ENCODE measurements at regions not wholly inside any gene's neighbourhood (a gene's known extent, or its start where the extent isn't known, plus 50 kb on each side); places are given as distances from the start of the nearest gene placed in this dataset.

DNA sequence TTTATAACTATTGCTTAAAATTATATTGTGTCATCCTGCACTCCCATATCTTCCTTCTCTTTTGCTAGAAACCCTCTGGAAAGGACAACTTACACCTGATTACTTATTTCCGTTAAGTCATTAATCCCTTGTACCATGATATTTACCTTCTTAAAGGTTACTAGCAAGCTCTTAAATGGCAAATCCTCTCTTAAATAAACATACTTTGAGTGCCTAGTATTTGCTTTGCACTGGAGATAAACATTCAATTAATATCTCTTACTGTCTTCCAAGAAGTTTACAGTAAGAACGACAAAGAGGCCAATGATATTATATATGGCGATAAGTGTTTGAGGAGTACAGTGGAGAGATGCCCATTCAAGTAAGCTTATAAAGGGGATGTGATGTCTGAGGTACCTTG, 278.3 kb downstream of the HGF start:
- H3K27me3 ChIP-seq (ENCODE audit: control insufficient read depth in 4 of 4, insufficient read depth in 4 of 4, low read length in 3 of 4), result no peaks in the 10 kb centered on the region
- H3K9ac ChIP-seq (ENCODE audit: low read depth in 1 of 2, low read length in 2 of 2), result no peak overlapping the region
- H3K4me1 ChIP-seq (ENCODE audit: control insufficient read depth in 4 of 4, insufficient read depth in 4 of 4, low read length in 3 of 4), result no peaks in the 10 kb centered on the region
- no peaks in the 10 kb centered on the region for H3K9me3 ChIP-seq (ENCODE audit: control insufficient read depth in 4 of 4, low read length in 3 of 4)
- H3K4me3 ChIP-seq (ENCODE audit: low read depth in 1 of 3, low read length in 3 of 3), result no peak overlapping the region
- no peak for TF ChIP-seq GABPA (IDR thresholded peaks at IDR 0.05 in 1 of 2, conservative IDR thresholded peaks at IDR 0.05 in 1 of 2)
- TF ChIP-seq, protein P1, sequence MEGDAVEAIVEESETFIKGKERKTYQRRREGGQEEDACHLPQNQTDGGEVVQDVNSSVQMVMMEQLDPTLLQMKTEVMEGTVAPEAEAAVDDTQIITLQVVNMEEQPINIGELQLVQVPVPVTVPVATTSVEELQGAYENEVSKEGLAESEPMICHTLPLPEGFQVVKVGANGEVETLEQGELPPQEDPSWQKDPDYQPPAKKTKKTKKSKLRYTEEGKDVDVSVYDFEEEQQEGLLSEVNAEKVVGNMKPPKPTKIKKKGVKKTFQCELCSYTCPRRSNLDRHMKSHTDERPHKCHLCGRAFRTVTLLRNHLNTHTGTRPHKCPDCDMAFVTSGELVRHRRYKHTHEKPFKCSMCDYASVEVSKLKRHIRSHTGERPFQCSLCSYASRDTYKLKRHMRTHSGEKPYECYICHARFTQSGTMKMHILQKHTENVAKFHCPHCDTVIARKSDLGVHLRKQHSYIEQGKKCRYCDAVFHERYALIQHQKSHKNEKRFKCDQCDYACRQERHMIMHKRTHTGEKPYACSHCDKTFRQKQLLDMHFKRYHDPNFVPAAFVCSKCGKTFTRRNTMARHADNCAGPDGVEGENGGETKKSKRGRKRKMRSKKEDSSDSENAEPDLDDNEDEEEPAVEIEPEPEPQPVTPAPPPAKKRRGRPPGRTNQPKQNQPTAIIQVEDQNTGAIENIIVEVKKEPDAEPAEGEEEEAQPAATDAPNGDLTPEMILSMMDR (IDR thresholded peaks at IDR 0.05; ENCODE audit: low read depth, low read length, missing input control), result no peak
- no peak for TF ChIP-seq FOXA1 (IDR thresholded peaks at IDR 0.05)
- no peak for TF ChIP-seq YY1 (IDR thresholded peaks at IDR 0.05)
- TF ChIP-seq, protein P2, sequence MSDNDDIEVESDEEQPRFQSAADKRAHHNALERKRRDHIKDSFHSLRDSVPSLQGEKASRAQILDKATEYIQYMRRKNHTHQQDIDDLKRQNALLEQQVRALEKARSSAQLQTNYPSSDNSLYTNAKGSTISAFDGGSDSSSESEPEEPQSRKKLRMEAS (IDR thresholded peaks at IDR 0.05), result no peak
- TF ChIP-seq RAD21 (IDR thresholded peaks at IDR 0.05), result no peak
- TF ChIP-seq, protein P3, sequence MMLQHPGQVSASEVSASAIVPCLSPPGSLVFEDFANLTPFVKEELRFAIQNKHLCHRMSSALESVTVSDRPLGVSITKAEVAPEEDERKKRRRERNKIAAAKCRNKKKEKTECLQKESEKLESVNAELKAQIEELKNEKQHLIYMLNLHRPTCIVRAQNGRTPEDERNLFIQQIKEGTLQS (IDR thresholded peaks at IDR 0.05), result no peak
- TF ChIP-seq NR2F2 (IDR thresholded peaks at IDR 0.05), result no peak
- no peak for TF ChIP-seq TAF1 (conservative IDR thresholded peaks at IDR 0.05)
- no peak for TF ChIP-seq RXRA (IDR thresholded peaks at IDR 0.05)
- TF ChIP-seq, protein P4, sequence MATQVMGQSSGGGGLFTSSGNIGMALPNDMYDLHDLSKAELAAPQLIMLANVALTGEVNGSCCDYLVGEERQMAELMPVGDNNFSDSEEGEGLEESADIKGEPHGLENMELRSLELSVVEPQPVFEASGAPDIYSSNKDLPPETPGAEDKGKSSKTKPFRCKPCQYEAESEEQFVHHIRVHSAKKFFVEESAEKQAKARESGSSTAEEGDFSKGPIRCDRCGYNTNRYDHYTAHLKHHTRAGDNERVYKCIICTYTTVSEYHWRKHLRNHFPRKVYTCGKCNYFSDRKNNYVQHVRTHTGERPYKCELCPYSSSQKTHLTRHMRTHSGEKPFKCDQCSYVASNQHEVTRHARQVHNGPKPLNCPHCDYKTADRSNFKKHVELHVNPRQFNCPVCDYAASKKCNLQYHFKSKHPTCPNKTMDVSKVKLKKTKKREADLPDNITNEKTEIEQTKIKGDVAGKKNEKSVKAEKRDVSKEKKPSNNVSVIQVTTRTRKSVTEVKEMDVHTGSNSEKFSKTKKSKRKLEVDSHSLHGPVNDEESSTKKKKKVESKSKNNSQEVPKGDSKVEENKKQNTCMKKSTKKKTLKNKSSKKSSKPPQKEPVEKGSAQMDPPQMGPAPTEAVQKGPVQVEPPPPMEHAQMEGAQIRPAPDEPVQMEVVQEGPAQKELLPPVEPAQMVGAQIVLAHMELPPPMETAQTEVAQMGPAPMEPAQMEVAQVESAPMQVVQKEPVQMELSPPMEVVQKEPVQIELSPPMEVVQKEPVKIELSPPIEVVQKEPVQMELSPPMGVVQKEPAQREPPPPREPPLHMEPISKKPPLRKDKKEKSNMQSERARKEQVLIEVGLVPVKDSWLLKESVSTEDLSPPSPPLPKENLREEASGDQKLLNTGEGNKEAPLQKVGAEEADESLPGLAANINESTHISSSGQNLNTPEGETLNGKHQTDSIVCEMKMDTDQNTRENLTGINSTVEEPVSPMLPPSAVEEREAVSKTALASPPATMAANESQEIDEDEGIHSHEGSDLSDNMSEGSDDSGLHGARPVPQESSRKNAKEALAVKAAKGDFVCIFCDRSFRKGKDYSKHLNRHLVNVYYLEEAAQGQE (IDR thresholded peaks at IDR 0.05), result no peak
- no peak for TF ChIP-seq SP1 (IDR thresholded peaks at IDR 0.05)
- no peak for DNase-seq (ENCODE audit: low spot score)
- no peak overlapping the region for H3K27ac ChIP-seq (ENCODE audit: low read depth in 1 of 2, low read length in 2 of 2)
- H3K36me3 ChIP-seq (ENCODE audit: control insufficient read depth in 4 of 4, insufficient read depth in 3 of 4, low read depth in 1 of 4, low read length in 3 of 4), result no peaks in the 10 kb centered on the region
- WGBS, result 76% methylated on average over 3 of the region's 3 CpGs

DNA sequence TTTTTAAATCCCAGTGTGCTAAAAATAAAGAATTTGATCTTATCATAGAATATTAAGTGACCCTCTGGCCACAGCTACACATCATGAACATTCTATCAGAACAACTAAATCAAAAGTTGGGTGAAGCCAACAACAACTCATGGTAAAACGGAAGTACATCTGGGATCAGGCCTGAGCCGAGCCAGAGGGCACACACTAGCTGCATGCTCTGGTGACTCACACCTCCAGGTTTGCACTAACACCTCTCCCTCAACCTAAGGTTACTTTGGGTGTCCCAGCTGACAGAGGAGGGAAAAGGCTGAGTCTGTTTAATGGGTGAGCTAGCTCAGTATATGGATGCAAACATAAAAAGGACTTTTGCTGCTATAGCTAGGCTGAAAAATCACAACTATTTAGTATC, 281.6 kb downstream of the HGF start:
- no peak for TF ChIP-seq YY1 (IDR thresholded peaks at IDR 0.05)
- TF ChIP-seq, protein P4 (IDR thresholded peaks at IDR 0.05), result no peak
- TF ChIP-seq SP1 (IDR thresholded peaks at IDR 0.05), result no peak
- TF ChIP-seq RAD21 (IDR thresholded peaks at IDR 0.05), result no peak
- no peak for TF ChIP-seq RXRA (IDR thresholded peaks at IDR 0.05)
- TF ChIP-seq JUND (IDR thresholded peaks at IDR 0.05), result no peak
- no peak for TF ChIP-seq HNF4A (conservative IDR thresholded peaks at IDR 0.05)
- no peak for TF ChIP-seq HNF4G (IDR thresholded peaks at IDR 0.05)
- no peak for TF ChIP-seq EGR1 (IDR thresholded peaks at IDR 0.05; ENCODE audit: low read depth in 2 of 2)
- TF ChIP-seq, protein P5, sequence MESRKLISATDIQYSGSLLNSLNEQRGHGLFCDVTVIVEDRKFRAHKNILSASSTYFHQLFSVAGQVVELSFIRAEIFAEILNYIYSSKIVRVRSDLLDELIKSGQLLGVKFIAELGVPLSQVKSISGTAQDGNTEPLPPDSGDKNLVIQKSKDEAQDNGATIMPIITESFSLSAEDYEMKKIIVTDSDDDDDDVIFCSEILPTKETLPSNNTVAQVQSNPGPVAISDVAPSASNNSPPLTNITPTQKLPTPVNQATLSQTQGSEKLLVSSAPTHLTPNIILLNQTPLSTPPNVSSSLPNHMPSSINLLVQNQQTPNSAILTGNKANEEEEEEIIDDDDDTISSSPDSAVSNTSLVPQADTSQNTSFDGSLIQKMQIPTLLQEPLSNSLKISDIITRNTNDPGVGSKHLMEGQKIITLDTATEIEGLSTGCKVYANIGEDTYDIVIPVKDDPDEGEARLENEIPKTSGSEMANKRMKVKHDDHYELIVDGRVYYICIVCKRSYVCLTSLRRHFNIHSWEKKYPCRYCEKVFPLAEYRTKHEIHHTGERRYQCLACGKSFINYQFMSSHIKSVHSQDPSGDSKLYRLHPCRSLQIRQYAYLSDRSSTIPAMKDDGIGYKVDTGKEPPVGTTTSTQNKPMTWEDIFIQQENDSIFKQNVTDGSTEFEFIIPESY (IDR thresholded peaks at IDR 0.05), result no peak
- no peak for TF ChIP-seq GABPA (IDR thresholded peaks at IDR 0.05 in 1 of 2, conservative IDR thresholded peaks at IDR 0.05 in 1 of 2)
- TF ChIP-seq TAF1 (conservative IDR thresholded peaks at IDR 0.05), result no peak
- TF ChIP-seq NR2F2 (IDR thresholded peaks at IDR 0.05), result no peak
- TF ChIP-seq, protein P1 (IDR thresholded peaks at IDR 0.05; ENCODE audit: low read depth, low read length, missing input control), result no peak
- TF ChIP-seq, protein P3 (IDR thresholded peaks at IDR 0.05), result no peak
- TF ChIP-seq FOXA2 (IDR thresholded peaks at IDR 0.05), result no peak
- Histone ChIP-seq H3K36me3 (ENCODE audit: control insufficient read depth in 4 of 4, insufficient read depth in 3 of 4, low read depth in 1 of 4, low read length in 3 of 4) (no peaks in the 10 kb centered on the region), H3K9me3 (ENCODE audit: control insufficient read depth in 4 of 4, low read length in 3 of 4) (no peaks in the 10 kb centered on the region), H3K4me3 (ENCODE audit: low read depth in 1 of 3, low read length in 3 of 3) (no peak overlapping the region), H3K4me1 (ENCODE audit: control insufficient read depth in 4 of 4, insufficient read depth in 4 of 4, low read length in 3 of 4) (no peaks in the 10 kb centered on the region), H3K27me3 (ENCODE audit: control insufficient read depth in 4 of 4, insufficient read depth in 4 of 4, low read length in 3 of 4) (peaks cover 0 to 2% (median 0%) of the 10 kb centered on the region in 4 donors), H3K27ac (ENCODE audit: low read depth in 1 of 2, low read length in 2 of 2) (no peak overlapping the region), H3K9ac (ENCODE audit: low read depth in 1 of 2, low read length in 2 of 2) (no peak overlapping the region)
- 82% methylated on average over 2 of the region's 2 CpGs for WGBS
- no peak for DNase-seq (ENCODE audit: low spot score)
